ENCODE measurements at regions not wholly inside any gene's neighbourhood (a gene's known extent, or its start where the extent isn't known, plus 50 kb on each side); places are given as distances from the start of the nearest gene placed in this dataset.
A peak's percentile ranks its signal among the peaks of the same experiment; 100 is the strongest.

DNA sequence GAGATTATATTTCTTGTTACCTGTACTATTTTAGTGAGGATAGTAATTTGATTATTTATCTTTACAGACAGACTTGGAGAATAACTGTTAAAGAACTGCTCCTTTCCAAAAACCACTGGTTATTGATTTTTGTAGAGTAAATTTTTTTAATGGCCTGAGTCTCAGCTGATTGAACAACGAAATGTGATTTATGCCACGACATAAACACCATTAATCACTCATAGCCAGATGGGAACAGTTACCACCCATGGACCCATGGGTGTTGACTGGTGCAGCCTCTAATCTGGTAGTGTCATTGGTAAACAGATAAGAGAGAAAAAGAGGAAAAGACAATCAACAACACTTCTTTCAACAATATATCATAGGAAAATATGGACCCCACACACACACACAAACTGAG lies 101.4 kb upstream of the BEND6 start:
- DNase-seq = no peak
- Histone ChIP-seq H3K27me3 (ENCODE audit: control insufficient read depth in 2 of 2, insufficient read depth in 2 of 2, low read length in 2 of 2) (no peaks in the 10 kb centered on the region), H3K9ac (ENCODE audit: insufficient read depth, low read length, poor library complexity, severe bottlenecking) (no peak overlapping the region), H3K9me3 (replicated peaks in 1 of 2; ENCODE audit: control insufficient read depth in 1 of 2, insufficient read depth in 1 of 2, low read length in 2 of 2) (no peaks in the 10 kb centered on the region), H3K27ac (ENCODE audit: low read depth in 1 of 2, low read length in 2 of 2) (no peak overlapping the region), H3K4me3 (replicated peaks in 1 of 3; ENCODE audit: low read depth in 2 of 3, low read length in 3 of 3) (no peak overlapping the region), H3K4me2 (replicated peaks; ENCODE audit: extremely low read depth, low read length, poor library complexity, severe bottlenecking) (no peak overlapping the region), H3K79me2 (ENCODE audit: insufficient read depth, low read length) (no peaks in the 10 kb centered on the region), H3K4me1 (ENCODE audit: control insufficient read depth in 1 of 2, insufficient read depth in 2 of 2, low read length in 2 of 2) (peaks cover 14 to 16% of the 10 kb centered on the region in 2 donors), H3K36me3 (replicated peaks in 1 of 2; ENCODE audit: control insufficient read depth in 1 of 2, insufficient read depth in 2 of 2, low read length in 2 of 2) (no peaks in the 10 kb centered on the region), H4K20me1 (ENCODE audit: insufficient read depth, low read length) (no peaks in the 10 kb centered on the region), H2AFZ (ENCODE audit: insufficient read depth, low read depth, low read length, poor library complexity, severe bottlenecking) (no peak overlapping the region)
- intact Hi-C loops (cut with micrococcal nuclease) = loop anchor here in 1 of 2 donors (5.0 kb wide), 1 partner anchor 216 kb away; no protein-coding TSS in a partner anchor
- Mint-ChIP-seq H3K36me3 (no peaks in the 10 kb centered on the region), H3K4me3 (no peak overlapping the region), H3K27ac (no peak overlapping the region), H3K4me1 (peaks cover 27% of the 10 kb centered on the region), H3K9me3 (peaks cover 0 to 2% (median 0%) of the 10 kb centered on the region in 7 donors), H3K27me3 (ENCODE audit: low read depth in 3 of 3) (peaks cover 7 to 12% (median 7%) of the 10 kb centered on the region in 3 donors)
- TF ChIP-seq, protein P1, sequence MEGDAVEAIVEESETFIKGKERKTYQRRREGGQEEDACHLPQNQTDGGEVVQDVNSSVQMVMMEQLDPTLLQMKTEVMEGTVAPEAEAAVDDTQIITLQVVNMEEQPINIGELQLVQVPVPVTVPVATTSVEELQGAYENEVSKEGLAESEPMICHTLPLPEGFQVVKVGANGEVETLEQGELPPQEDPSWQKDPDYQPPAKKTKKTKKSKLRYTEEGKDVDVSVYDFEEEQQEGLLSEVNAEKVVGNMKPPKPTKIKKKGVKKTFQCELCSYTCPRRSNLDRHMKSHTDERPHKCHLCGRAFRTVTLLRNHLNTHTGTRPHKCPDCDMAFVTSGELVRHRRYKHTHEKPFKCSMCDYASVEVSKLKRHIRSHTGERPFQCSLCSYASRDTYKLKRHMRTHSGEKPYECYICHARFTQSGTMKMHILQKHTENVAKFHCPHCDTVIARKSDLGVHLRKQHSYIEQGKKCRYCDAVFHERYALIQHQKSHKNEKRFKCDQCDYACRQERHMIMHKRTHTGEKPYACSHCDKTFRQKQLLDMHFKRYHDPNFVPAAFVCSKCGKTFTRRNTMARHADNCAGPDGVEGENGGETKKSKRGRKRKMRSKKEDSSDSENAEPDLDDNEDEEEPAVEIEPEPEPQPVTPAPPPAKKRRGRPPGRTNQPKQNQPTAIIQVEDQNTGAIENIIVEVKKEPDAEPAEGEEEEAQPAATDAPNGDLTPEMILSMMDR (IDR thresholded peaks at IDR 0.05) = no peak
- no CpG with 5 or more reads among the region's 2 CpGs for WGBS (ENCODE audit: insufficient coverage)

DNA sequence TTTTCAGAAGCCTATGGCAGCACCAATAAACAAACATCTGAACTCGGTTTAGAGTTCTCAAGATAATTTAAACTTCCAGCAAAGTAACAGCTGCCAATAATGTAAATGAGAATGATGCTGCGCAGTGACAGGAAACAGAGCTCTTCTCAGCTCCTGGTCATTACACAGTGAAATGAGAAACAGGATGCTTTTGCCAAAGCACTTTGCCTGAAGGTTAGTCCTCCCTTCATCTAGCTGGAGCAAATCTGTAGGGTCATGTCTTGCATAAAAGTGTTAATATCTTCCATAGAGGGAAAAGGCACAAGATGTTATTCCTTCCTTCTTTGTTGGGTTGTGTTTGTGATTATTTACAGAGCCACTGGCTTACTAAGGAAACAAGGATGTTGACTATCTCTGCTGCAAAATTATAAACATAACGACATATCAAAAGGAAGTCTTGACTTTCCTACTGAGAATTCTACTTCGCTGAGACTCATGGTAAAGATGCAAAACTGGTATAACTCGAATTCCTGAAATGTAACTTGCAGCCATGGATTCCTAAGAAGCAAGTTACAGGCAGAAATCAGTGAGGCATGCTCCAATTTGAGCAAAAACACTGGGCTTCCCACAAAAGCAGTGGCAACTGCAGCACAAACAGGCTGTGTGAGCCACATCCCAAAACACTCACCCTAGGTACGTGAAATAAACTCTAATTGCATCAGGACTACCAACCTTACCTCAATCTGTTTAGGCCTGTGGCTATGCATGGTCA lies 102.5 kb upstream of the BEND6 start:
- Histone ChIP-seq H3K4me3 (replicated peaks in 1 of 3; ENCODE audit: low read depth in 2 of 3, low read length in 3 of 3) (peak overlapping the region in 1 of 3 experiments; percentile 70), H3K4me1 (ENCODE audit: control insufficient read depth in 1 of 2, insufficient read depth in 2 of 2, low read length in 2 of 2) (peaks cover 14 to 16% of the 10 kb centered on the region in 2 donors), H3K9ac (ENCODE audit: insufficient read depth, low read length, poor library complexity, severe bottlenecking) (no peak overlapping the region), H3K9me3 (replicated peaks in 1 of 2; ENCODE audit: control insufficient read depth in 1 of 2, insufficient read depth in 1 of 2, low read length in 2 of 2) (no peaks in the 10 kb centered on the region), H3K79me2 (ENCODE audit: insufficient read depth, low read length) (no peaks in the 10 kb centered on the region), H3K27me3 (ENCODE audit: control insufficient read depth in 2 of 2, insufficient read depth in 2 of 2, low read length in 2 of 2) (no peaks in the 10 kb centered on the region), H3K36me3 (replicated peaks in 1 of 2; ENCODE audit: control insufficient read depth in 1 of 2, insufficient read depth in 2 of 2, low read length in 2 of 2) (no peaks in the 10 kb centered on the region), H2AFZ (ENCODE audit: insufficient read depth, low read depth, low read length, poor library complexity, severe bottlenecking) (peak overlapping the region; percentile 77), H3K27ac (ENCODE audit: low read depth in 1 of 2, low read length in 2 of 2) (no peak overlapping the region), H3K4me2 (replicated peaks; ENCODE audit: extremely low read depth, low read length, poor library complexity, severe bottlenecking) (peak overlapping the region; percentile 80), H4K20me1 (ENCODE audit: insufficient read depth, low read length) (no peaks in the 10 kb centered on the region)
- Mint-ChIP-seq H3K27ac (no peak overlapping the region), H3K27me3 (ENCODE audit: low read depth in 3 of 3) (peaks cover 7 to 11% (median 7%) of the 10 kb centered on the region in 3 donors), H3K9me3 (peaks cover 0 to 2% (median 0%) of the 10 kb centered on the region in 7 donors), H3K4me1 (peaks cover 29% of the 10 kb centered on the region), H3K36me3 (no peaks in the 10 kb centered on the region), H3K4me3 (no peak overlapping the region)
- DNase-seq = no peak
- 65% methylated on average over 4 of the region's 6 CpGs for WGBS (ENCODE audit: insufficient coverage)
- TF ChIP-seq, protein P1 (IDR thresholded peaks at IDR 0.05) = no peak
- intact Hi-C loops (cut with micrococcal nuclease) = loop anchor here in 1 of 2 donors (5.0 kb wide), 1 partner anchor 215 kb away; no protein-coding TSS in a partner anchor
